K562 (cell line): ENCODE measurements at regions not wholly inside any gene's neighbourhood (a gene's known extent, or its start where the extent isn't known, plus 50 kb on each side); places are given as distances from the start of the nearest gene placed in this dataset.
A peak's percentile ranks its signal among the peaks of the same experiment; 100 is the strongest.

Source experiments
- CREB5 ChIP-seq: fragments of 250-450 bp; sonication (Bioruptor Pico); IDR thresholded peaks from 2 replicates; pipeline ENCODE4 v1.5.0; 2020; ENCODE audit warnings: mild to moderate bottlenecking
- ETV5 ChIP-seq: sonication (generic); formaldehyde crosslinking; IDR thresholded peaks from 2 replicates; pipeline ENCODE4 v1.4.0; 2020; ENCODE audit warnings: low read depth, mild to moderate bottlenecking, missing genetic modification reagents
- KDM1A ChIP-seq, 2 experiments: fragments of 450-650 bp; IDR thresholded peaks; 2 replicates each; pipeline ENCODE4 v1.6.1; 2016; ENCODE audit warnings: mild to moderate bottlenecking in 2 of 2
- PURB ChIP-seq: sonication (generic); formaldehyde crosslinking; IDR thresholded peaks from 2 replicates; pipeline ENCODE4 v1.9.0; 2021; ENCODE audit warnings: low read depth, mild to moderate bottlenecking, missing genetic modification reagents
- SAFB ChIP-seq: fragments of 200-400 bp; formaldehyde crosslinking; IDR thresholded peaks from 2 replicates; pipeline ENCODE4 v1.6.1; 2017; ENCODE audit warnings: low read depth, low read length, borderline replicate concordance
- SMARCA4 ChIP-seq: fragments of 450-650 bp; IDR thresholded peaks from 2 replicates; pipeline ENCODE4 v1.6.1; 2016
- ZBTB11 ChIP-seq, 3 experiments: fragments of 200-800 bp in 1 of 3; fragments of 250-450 bp in 1 of 3; fragments of 450-650 bp in 1 of 3; sonication (Bioruptor Pico) in 1 of 3; sonication (Bioruptor generic) in 1 of 3; formaldehyde crosslinking in 1 of 3; IDR thresholded peaks; 2 replicates each; pipeline versions ENCODE4 v1.6.1 to v1.8.0; 2016 to 2022; ENCODE audit warnings: mild to moderate bottlenecking in 2 of 3, missing genetic modification characterization in 2 of 3, missing compliant biosample characterization in 1 of 3, moderate library complexity in 1 of 3
- ZNF589 ChIP-seq: fragments of 200-800 bp; sonication (Bioruptor generic); IDR thresholded peaks from 2 replicates; pipeline ENCODE4 v1.6.1; 2016; ENCODE audit warnings: low read depth, missing genetic modification characterization, missing compliant biosample characterization
- TF ChIP-seq, protein P1 (sequence below), 2 experiments: fragments of 450-650 bp; conservative IDR thresholded peaks; 2 replicates each; pipeline ENCODE4 v1.6.1; 2017; ENCODE audit warnings: mild to moderate bottlenecking in 2 of 2, moderate library complexity in 2 of 2
- TF ChIP-seq, protein P2 (sequence below): sonication (generic); formaldehyde crosslinking; IDR thresholded peaks from 2 replicates; pipeline ENCODE4 v1.8.1; 2023; ENCODE audit warnings: mild to moderate bottlenecking, missing genetic modification reagents
- TF ChIP-seq, protein P3 (sequence below): sonication (generic); formaldehyde crosslinking; IDR thresholded peaks from 2 replicates; pipeline ENCODE4 v1.8.1; 2023; ENCODE audit warnings: missing genetic modification reagents, mild to moderate bottlenecking, borderline replicate concordance
- TF ChIP-seq, protein P4 (sequence below): fragments of 250-450 bp; sonication (Bioruptor Pico); IDR thresholded peaks from 2 replicates; pipeline ENCODE4 v1.8.0; 2022; ENCODE audit warnings: inconsistent platforms, mild to moderate bottlenecking, moderate library complexity, borderline replicate concordance

GRCh38 chr7:84829719-84830118 is 357.1 kb downstream of the SEMA3D start (continued):
- TF ChIP-seq SAFB, result no peak
- TF ChIP-seq, protein P1, sequence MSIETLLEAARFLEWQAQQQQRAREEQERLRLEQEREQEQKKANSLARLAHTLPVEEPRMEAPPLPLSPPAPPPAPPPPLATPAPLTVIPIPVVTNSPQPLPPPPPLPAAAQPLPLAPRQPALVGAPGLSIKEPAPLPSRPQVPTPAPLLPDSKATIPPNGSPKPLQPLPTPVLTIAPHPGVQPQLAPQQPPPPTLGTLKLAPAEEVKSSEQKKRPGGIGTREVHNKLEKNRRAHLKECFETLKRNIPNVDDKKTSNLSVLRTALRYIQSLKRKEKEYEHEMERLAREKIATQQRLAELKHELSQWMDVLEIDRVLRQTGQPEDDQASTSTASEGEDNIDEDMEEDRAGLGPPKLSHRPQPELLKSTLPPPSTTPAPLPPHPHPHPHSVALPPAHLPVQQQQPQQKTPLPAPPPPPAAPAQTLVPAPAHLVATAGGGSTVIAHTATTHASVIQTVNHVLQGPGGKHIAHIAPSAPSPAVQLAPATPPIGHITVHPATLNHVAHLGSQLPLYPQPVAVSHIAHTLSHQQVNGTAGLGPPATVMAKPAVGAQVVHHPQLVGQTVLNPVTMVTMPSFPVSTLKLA (conservative IDR thresholded peaks at IDR 0.05), result peak in 1 of 2 experiments; percentile 37; a peak in 1 of 4 replicates
- no peak for TF ChIP-seq PURB (CRISPR knock-in tag)
- TF ChIP-seq, protein P2, sequence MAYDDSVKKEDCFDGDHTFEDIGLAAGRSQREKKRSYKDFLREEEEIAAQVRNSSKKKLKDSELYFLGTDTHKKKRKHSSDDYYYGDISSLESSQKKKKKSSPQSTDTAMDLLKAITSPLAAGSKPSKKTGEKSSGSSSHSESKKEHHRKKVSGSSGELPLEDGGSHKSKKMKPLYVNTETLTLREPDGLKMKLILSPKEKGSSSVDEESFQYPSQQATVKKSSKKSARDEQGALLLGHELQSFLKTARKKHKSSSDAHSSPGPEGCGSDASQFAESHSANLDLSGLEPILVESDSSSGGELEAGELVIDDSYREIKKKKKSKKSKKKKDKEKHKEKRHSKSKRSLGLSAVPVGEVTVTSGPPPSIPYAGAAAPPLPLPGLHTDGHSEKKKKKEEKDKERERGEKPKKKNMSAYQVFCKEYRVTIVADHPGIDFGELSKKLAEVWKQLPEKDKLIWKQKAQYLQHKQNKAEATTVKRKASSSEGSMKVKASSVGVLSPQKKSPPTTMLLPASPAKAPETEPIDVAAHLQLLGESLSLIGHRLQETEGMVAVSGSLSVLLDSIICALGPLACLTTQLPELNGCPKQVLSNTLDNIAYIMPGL, result no peak
- TF ChIP-seq ZNF589 (CRISPR knock-in tag), result no peak
- peak; percentile 55; the same call in 1 of the 2 replicates for TF ChIP-seq SMARCA4
- TF ChIP-seq, protein P3, sequence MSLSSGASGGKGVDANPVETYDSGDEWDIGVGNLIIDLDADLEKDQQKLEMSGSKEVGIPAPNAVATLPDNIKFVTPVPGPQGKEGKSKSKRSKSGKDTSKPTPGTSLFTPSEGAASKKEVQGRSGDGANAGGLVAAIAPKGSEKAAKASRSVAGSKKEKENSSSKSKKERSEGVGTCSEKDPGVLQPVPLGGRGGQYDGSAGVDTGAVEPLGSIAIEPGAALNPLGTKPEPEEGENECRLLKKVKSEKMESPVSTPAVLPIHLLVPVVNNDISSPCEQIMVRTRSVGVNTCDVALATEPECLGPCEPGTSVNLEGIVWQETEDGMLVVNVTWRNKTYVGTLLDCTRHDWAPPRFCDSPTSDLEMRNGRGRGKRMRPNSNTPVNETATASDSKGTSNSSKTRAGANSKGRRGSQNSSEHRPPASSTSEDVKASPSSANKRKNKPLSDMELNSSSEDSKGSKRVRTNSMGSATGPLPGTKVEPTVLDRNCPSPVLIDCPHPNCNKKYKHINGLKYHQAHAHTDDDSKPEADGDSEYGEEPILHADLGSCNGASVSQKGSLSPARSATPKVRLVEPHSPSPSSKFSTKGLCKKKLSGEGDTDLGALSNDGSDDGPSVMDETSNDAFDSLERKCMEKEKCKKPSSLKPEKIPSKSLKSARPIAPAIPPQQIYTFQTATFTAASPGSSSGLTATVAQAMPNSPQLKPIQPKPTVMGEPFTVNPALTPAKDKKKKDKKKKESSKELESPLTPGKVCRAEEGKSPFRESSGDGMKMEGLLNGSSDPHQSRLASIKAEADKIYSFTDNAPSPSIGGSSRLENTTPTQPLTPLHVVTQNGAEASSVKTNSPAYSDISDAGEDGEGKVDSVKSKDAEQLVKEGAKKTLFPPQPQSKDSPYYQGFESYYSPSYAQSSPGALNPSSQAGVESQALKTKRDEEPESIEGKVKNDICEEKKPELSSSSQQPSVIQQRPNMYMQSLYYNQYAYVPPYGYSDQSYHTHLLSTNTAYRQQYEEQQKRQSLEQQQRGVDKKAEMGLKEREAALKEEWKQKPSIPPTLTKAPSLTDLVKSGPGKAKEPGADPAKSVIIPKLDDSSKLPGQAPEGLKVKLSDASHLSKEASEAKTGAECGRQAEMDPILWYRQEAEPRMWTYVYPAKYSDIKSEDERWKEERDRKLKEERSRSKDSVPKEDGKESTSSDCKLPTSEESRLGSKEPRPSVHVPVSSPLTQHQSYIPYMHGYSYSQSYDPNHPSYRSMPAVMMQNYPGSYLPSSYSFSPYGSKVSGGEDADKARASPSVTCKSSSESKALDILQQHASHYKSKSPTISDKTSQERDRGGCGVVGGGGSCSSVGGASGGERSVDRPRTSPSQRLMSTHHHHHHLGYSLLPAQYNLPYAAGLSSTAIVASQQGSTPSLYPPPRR (CRISPR knock-in tag), result no peak
- no peak for TF ChIP-seq ETV5 (CRISPR knock-in tag)
- no peak for TF ChIP-seq CREB5 (CRISPR knock-in tag)
- TF ChIP-seq, protein P4, sequence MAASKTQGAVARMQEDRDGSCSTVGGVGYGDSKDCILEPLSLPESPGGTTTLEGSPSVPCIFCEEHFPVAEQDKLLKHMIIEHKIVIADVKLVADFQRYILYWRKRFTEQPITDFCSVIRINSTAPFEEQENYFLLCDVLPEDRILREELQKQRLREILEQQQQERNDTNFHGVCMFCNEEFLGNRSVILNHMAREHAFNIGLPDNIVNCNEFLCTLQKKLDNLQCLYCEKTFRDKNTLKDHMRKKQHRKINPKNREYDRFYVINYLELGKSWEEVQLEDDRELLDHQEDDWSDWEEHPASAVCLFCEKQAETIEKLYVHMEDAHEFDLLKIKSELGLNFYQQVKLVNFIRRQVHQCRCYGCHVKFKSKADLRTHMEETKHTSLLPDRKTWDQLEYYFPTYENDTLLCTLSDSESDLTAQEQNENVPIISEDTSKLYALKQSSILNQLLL, result no peak
- peak; percentile 97 to 98 for TF ChIP-seq KDM1A (IDR thresholded peaks at IDR 0.05)
- TF ChIP-seq ZBTB11 (CRISPR knock-in tag; IDR thresholded peaks at IDR 0.05), result no peak
